ENCODE measurements at regions not wholly inside any gene's neighbourhood (a gene's known extent, or its start where the extent isn't known, plus 50 kb on each side); places are given as distances from the start of the nearest gene placed in this dataset.

DNA sequence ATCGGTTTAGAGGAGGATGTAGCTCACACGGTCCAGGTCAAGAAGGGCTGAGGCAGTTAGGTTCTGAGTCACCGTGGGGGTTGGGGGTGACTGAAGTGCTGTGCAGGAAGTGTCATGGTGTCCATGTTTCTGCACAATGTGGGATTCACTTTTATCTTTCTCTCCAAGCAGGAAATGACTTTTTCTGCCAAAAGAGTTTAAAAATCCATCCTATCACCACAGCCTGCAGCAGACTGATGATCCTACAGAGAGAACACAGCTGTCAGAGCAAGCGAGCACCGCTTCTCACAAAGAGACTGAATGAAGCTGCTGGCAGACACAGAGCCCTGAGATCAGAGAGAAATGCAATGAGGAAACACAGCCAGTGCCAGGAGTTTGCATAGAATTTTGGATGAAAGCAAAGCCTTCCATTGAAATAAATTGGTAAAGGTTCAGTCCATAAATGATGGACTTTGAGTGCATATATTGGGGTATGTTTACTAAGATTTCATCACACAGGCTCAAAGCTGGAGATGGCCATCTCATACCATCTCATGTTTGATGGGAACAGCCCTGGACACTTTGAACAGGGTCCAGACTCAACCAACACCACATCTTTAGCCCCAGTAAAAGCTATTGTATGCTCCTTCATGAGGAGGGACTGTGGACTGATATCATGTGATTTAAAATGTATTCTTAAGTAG lies 213.9 kb upstream of the FBXL7 start:
- Histone ChIP-seq H2AK9ac (replicated peaks; ENCODE audit: low read depth, low read length, poor library complexity) (no peak overlapping the region), H2BK15ac (ENCODE audit: low read depth, low read length) (0 out of 3 replicates have a peak overlapping the region, but pooled peaks have one; percentile 19), H3K56ac (ENCODE audit: extremely low read depth, insufficient read depth, low read length) (no peak overlapping the region), H3K9me1 (ENCODE audit: insufficient read depth, low read length) (no peaks in the 10 kb centered on the region), H2BK20ac (ENCODE audit: low read depth, low read length) (peak overlapping the region; percentile 40; the same call in 1 of the 2 replicates), H3K4ac (ENCODE audit: low read depth, low read length) (0 out of 2 replicates have a peak overlapping the region, but pooled peaks have one; percentile 42), H3K36me3 (ENCODE audit: control insufficient read depth, insufficient read depth, low read length) (no peaks in the 10 kb centered on the region), H3K23ac (ENCODE audit: low read depth, low read length) (no peak overlapping the region), H3K14ac (replicated peaks; ENCODE audit: low read depth, low read length) (no peak overlapping the region; the same call in 1 of the 2 replicates), H3K4me3 (ENCODE audit: insufficient read depth, low read depth, low read length) (peak overlapping the region; percentile 4; the same call in 1 of the 2 replicates), H4K91ac (ENCODE audit: insufficient read depth, low read depth, low read length) (0 out of 2 replicates have a peak overlapping the region, but pooled peaks have one; percentile 16), H4K8ac (ENCODE audit: low read depth in 2 of 2, low read length in 2 of 2) (peak overlapping the region; percentile 39 to 77), H3K9me3 (ENCODE audit: control insufficient read depth, insufficient read depth, low read length) (no peaks in the 10 kb centered on the region), H2BK120ac (ENCODE audit: low read depth, low read length) (peak overlapping the region; percentile 38; the same call in 1 of the 2 replicates), H2BK5ac (ENCODE audit: low read depth, low read length, poor library complexity, severe bottlenecking) (peak overlapping the region; percentile 51), H3K4me2 (ENCODE audit: low read depth, low read length) (peak overlapping the region; percentile 14), H4K20me1 (ENCODE audit: insufficient read depth, low read length) (no peaks in the 10 kb centered on the region), H3K27me3 (ENCODE audit: control insufficient read depth, insufficient read depth, low read length) (no peaks in the 10 kb centered on the region), H4K5ac (ENCODE audit: low read depth, low read length) (no peak overlapping the region), H3K18ac (ENCODE audit: low read depth, low read length) (no peak overlapping the region), H3K9ac (ENCODE audit: low read depth, low read length) (no peak overlapping the region), H2AK5ac (ENCODE audit: low read depth, low read length) (no peak overlapping the region; the same call in 1 of the 2 replicates), H3K79me1 (ENCODE audit: low read depth in 1 of 2, low read length in 2 of 2) (no peaks in the 10 kb centered on the region), H3K4me1 (ENCODE audit: control insufficient read depth, insufficient read depth, low read length) (no peaks in the 10 kb centered on the region; the same call in 1 of the 2 replicates), H2AFZ (replicated peaks; ENCODE audit: low read length, poor library complexity) (peak overlapping the region; percentile 83), H3K27ac (ENCODE audit: insufficient read depth, low read length) (no peak overlapping the region; the same call in 1 of the 2 replicates)
- dilution Hi-C loops (cut with HindIII; ENCODE audit: low sequenced_read_pairs, unreplicated experiment), result no loop called here
- peak; percentile 85 for DNase-seq
- ATAC-seq (ENCODE audit: low read depth), result peak; percentile 93
- no TSS peak for BruUV-seq (replicated peaks)
- TF ChIP-seq FOS (IDR thresholded peaks at IDR 0.05; ENCODE audit: low read depth, low read length) (peak; percentile 19; the same call in 1 of the 2 replicates), MAZ (IDR thresholded peaks at IDR 0.05; ENCODE audit: borderline replicate concordance, low read depth, low read length) (no peak)
- intact Hi-C loops (cut with micrococcal nuclease), result no loop called here
- POLR2A ChIA-PET (ENCODE audit: unreplicated experiment), result no interaction called here
- no CpG with 5 or more reads among the region's 5 CpGs for WGBS, 2 experiments (ENCODE audit: extremely low coverage in 2 of 2, insufficient read length in 1 of 2)
- in situ Hi-C loops (cut with MboI; ENCODE audit: low sequenced_read_pairs), result loop anchor here (10.0 kb wide), 1 partner anchor 181 kb away; no protein-coding TSS in a partner anchor
- CTCF ChIA-PET, result no interaction called here

Measured in IMR-90 (cell line).